ENCODE measurements at regions not wholly inside any gene's neighbourhood (a gene's known extent, or its start where the extent isn't known, plus 50 kb on each side); places are given as distances from the start of the nearest gene placed in this dataset.

DNA sequence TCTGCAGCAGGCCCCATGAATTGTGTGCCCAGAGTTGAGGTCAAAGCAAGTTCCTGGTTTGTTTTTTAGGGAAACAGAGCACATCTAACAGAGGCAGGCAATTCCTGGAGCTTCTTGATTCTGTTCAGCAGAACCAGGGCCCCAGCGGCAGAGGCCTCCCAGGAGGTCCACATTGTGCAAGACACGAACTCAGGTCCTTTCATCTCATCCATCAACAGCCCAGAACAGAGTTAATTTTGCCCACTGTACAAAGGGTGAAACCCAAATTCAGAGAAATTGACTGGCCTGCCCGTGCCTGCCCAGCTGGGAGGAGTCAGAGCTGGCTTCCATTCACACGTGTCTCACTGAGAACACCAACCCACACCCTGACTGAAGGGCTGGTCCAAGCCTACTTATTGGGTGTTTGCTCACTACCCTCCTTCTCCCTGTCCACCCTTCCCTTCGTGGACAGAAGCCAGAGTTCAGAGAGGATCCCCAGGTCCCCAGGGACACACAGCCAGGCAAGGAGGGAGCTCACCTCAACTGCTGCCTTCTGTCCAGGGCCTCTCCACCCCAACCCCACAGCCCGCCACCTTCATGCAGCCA lies 607.1 kb downstream of the TBC1D22A start:
- TF ChIP-seq MXI1 (IDR thresholded peaks at IDR 0.05; ENCODE audit: borderline replicate concordance, low read depth, low read length) (no peak), CEBPB (IDR thresholded peaks at IDR 0.05; ENCODE audit: low read depth, low read length) (no peak)

Measured in IMR-90 (cell line).